ENCODE measurements at regions not wholly inside any gene's neighbourhood (a gene's known extent, or its start where the extent isn't known, plus 50 kb on each side); places are given as distances from the start of the nearest gene placed in this dataset.

- TF ChIP-seq EZH2 (IDR thresholded peaks at IDR 0.05; ENCODE audit: borderline replicate concordance, low read depth, low read length, severe bottlenecking) (no peak), CTCF (IDR thresholded peaks at IDR 0.05; ENCODE audit: borderline replicate concordance, extremely low read depth, low read length, poor library complexity, severe bottlenecking) (no peak)
Measured at GRCh38 chr11:69350596-69350995, 56.6 kb downstream of the MYEOV start.
